ENCODE measurements at regions not wholly inside any gene's neighbourhood (a gene's known extent, or its start where the extent isn't known, plus 50 kb on each side); places are given as distances from the start of the nearest gene placed in this dataset.

GRCh38 chr6:127030111-127030510, 88.4 kb upstream of the RSPO3 start:
- Mint-ChIP-seq H3K4me1 (peaks cover 0 to 4% of the 10 kb centered on the region in 2 experiments; a peak in 2 of 4 replicates), H3K4me3 (no peak overlapping the region), H3K9me3 (no peaks in the 10 kb centered on the region), H3K27me3 (ENCODE audit: low read depth) (no peaks in the 10 kb centered on the region), H3K27ac (no peak overlapping the region), H3K36me3 (ENCODE audit: insufficient read depth in 1 of 3, low read depth in 3 of 3) (no peaks in the 10 kb centered on the region)
- Histone ChIP-seq H3K9me3 (ENCODE audit: control insufficient read depth, low read depth, low read length) (no peaks in the 10 kb centered on the region), H4K91ac (ENCODE audit: insufficient read length, low read depth, low read length) (no peak overlapping the region), H3K79me2 (ENCODE audit: insufficient read depth, low read length) (no peaks in the 10 kb centered on the region), H2BK15ac (ENCODE audit: low read depth, low read length) (no peak overlapping the region), H3K56ac (ENCODE audit: insufficient read length, low read depth, low read length) (no peak overlapping the region), H3K4ac (ENCODE audit: low read depth, low read length) (no peak overlapping the region), H3K4me1 (ENCODE audit: insufficient read depth, low read length) (no peaks in the 10 kb centered on the region), H3K27me3 (ENCODE audit: insufficient read depth, low read length) (no peaks in the 10 kb centered on the region), H2BK12ac (ENCODE audit: insufficient read length, low read depth, low read length) (no peak overlapping the region), H3K79me1 (ENCODE audit: insufficient read depth, low read depth, low read length, poor library complexity, severe bottlenecking) (no peaks in the 10 kb centered on the region), H4K5ac (ENCODE audit: insufficient read length, low read depth, low read length) (no peak overlapping the region), H3K27ac (ENCODE audit: insufficient read length, low read depth, low read length) (no peak overlapping the region), H3K18ac (ENCODE audit: insufficient read length, low read depth, low read length) (no peak overlapping the region), H2BK120ac (ENCODE audit: low read depth, low read length, poor library complexity, severe bottlenecking) (no peak overlapping the region), H2AFZ (ENCODE audit: low read length) (no peak overlapping the region), H3K14ac (ENCODE audit: insufficient read depth, low read length) (no peak overlapping the region), H3K4me2 (ENCODE audit: insufficient read depth, insufficient read length, low read length) (no peak overlapping the region), H2BK5ac (ENCODE audit: insufficient read length, low read length) (no peak overlapping the region), H3T11ph (ENCODE audit: low read length) (no peak overlapping the region), H4K8ac (replicated peaks; ENCODE audit: insufficient read length, low read depth, low read length) (no peak overlapping the region), H3K23ac (ENCODE audit: insufficient read length, low read depth, low read length) (no peak overlapping the region), H2AK5ac (ENCODE audit: insufficient read length, low read length) (no peak overlapping the region), H4K20me1 (ENCODE audit: control insufficient read depth, insufficient read depth, insufficient read length) (no peaks in the 10 kb centered on the region), H3K9ac (ENCODE audit: extremely low read depth, insufficient read length, low read length) (no peak overlapping the region), H3K23me2 (ENCODE audit: insufficient read length, low read depth, low read length, poor library complexity, severe bottlenecking) (no peaks in the 10 kb centered on the region), H2BK20ac (ENCODE audit: low read depth, low read length, poor library complexity, severe bottlenecking) (no peak overlapping the region)
- DNase-seq = no peak
- no peak for TF ChIP-seq CTCF (conservative IDR thresholded peaks at IDR 0.05)

All from H9 (cell line).